Caco-2 (cell line): ENCODE measurements at regions not wholly inside any gene's neighbourhood (a gene's known extent, or its start where the extent isn't known, plus 50 kb on each side); places are given as distances from the start of the nearest gene placed in this dataset.

Experiments used
- BruUV-seq: library from RNA; stranded (reverse); fragments of 400-500 nt; replicated peaks from 2 replicates; lab custom pipeline; 2021; lab: Mats Ljungman, UMichigan
- CTCF ChIA-PET: fragments of 300-600 bp; sonication (Branson Sonifier 250); formaldehyde crosslinking; loops from one replicate; lab custom pipeline; 2022; ENCODE audit warnings: antibody characterized with exemption; lab: Charles Lee
- POLR2A ChIA-PET: fragments of 300-600 bp; sonication (Branson Sonifier 250); formaldehyde crosslinking; loops from one replicate; lab custom pipeline; 2022; ENCODE audit warnings: antibody characterized with exemption; lab: Charles Lee
- DNase-seq, 2 experiments: peaks; one replicate each; pipeline versions ENCODE4 v3.0.0 to v3.0.0-alpha.2; 2020 to 2022
- H3K27me3 ChIP-seq: replicated peaks from 2 replicates; pipeline ENCODE4 v1.6.0; 2011; ENCODE audit warnings: low read length; ENCODE audit not compliant: control insufficient read depth, insufficient read depth
- H3K36me3 ChIP-seq: 2 replicates; pipeline ENCODE4 v1.5.1; 2011; ENCODE audit warnings: low read length; ENCODE audit not compliant: control insufficient read depth, insufficient read depth
- H3K4me1 ChIP-seq: fragments of 250-450 bp; sonication (Bioruptor Pico); 2 replicates; pipeline ENCODE4 v1.5.1; 2020; ENCODE audit warnings: mild to moderate bottlenecking
- H3K4me3 ChIP-seq: 2 replicates; pipeline ENCODE4 v1.5.1; 2011; ENCODE audit warnings: low read depth, mild to moderate bottlenecking, control low read depth, low read length
- H3K9me3 ChIP-seq: fragments of 250-450 bp; sonication (Bioruptor Pico); 2 replicates; pipeline ENCODE4 v1.5.1; 2020; ENCODE audit warnings: mild to moderate bottlenecking, moderate library complexity
- H3K27ac Mint-ChIP-seq: one replicate; pipeline ENCODE4 v1.8.0; 2022; ENCODE audit warnings: mixed read lengths; ENCODE audit not compliant: unreplicated experiment
- H3K27me3 Mint-ChIP-seq: one replicate; pipeline ENCODE4 v1.8.0; 2022; ENCODE audit warnings: mixed read lengths; ENCODE audit not compliant: insufficient read depth, unreplicated experiment
- H3K36me3 Mint-ChIP-seq: one replicate; pipeline ENCODE4 v1.8.0; 2022; ENCODE audit warnings: mild to moderate bottlenecking, mixed read lengths; ENCODE audit not compliant: insufficient read depth, unreplicated experiment
- H3K4me1 Mint-ChIP-seq: one replicate; pipeline ENCODE4 v1.8.0; 2022; ENCODE audit warnings: low read depth, mixed read lengths; ENCODE audit not compliant: unreplicated experiment
- H3K4me3 Mint-ChIP-seq: one replicate; pipeline ENCODE4 v1.8.0; 2022; ENCODE audit warnings: mild to moderate bottlenecking, moderate library complexity, mixed read lengths; ENCODE audit not compliant: unreplicated experiment
- H3K9me3 Mint-ChIP-seq: one replicate; pipeline ENCODE4 v1.8.0; 2022; ENCODE audit warnings: mixed read lengths; ENCODE audit not compliant: unreplicated experiment
- CTCF ChIP-seq, 2 experiments: fragments of 200-600 bp in 1 of 2; IDR thresholded peaks; 1 replicate in 1 of 2; 2 replicates in 1 of 2; pipeline versions ENCODE4 v1.5.1 to v1.8.0; 2011 to 2022; ENCODE audit warnings: antibody characterized with exemption in 1 of 2, control low read depth in 1 of 2, inconsistent platforms in 1 of 2, low read depth in 1 of 2, low read length in 1 of 2, mild to moderate bottlenecking in 1 of 2, moderate library complexity in 1 of 2; ENCODE audit not compliant: insufficient read depth in 1 of 2, severe bottlenecking in 1 of 2, unreplicated experiment in 1 of 2
- intact Hi-C: fragments of 100-400 bp; cut with micrococcal nuclease; formaldehyde crosslinking; loops from one replicate; pipeline ENCODE4 v1.10.0; 2022; ENCODE audit not compliant: unreplicated experiment

- ChIA-PET CTCF (no interaction called here), POLR2A (no interaction called here)
- TF ChIP-seq CTCF (IDR thresholded peaks at IDR 0.05; ENCODE audit: insufficient read depth in 1 of 2, low read depth in 1 of 2, low read length in 1 of 2, severe bottlenecking in 1 of 2, unreplicated experiment in 1 of 2), result no peak
- H3K4me3 Mint-ChIP-seq, result no peak overlapping the region
- Histone ChIP-seq H3K9me3 (no peaks in the 10 kb centered on the region), H3K36me3 (no peaks in the 10 kb centered on the region), H3K4me1 (no peaks in the 10 kb centered on the region), H3K27me3 (no peaks in the 10 kb centered on the region; the same call in 1 of the 2 replicates), H3K4me3 (no peak overlapping the region)
- peaks cover 11% of the 10 kb centered on the region for H3K27me3 Mint-ChIP-seq
- no peaks in the 10 kb centered on the region for H3K4me1 Mint-ChIP-seq
- no peaks in the 10 kb centered on the region for H3K9me3 Mint-ChIP-seq
- no peaks in the 10 kb centered on the region for H3K36me3 Mint-ChIP-seq
- H3K27ac Mint-ChIP-seq, result no peak overlapping the region
- DNase-seq, result no peak
- no TSS peak for BruUV-seq
- intact Hi-C loops, result no loop called here
Measured at GRCh38 chr15:52925130-52925529, 135.0 kb upstream of the ONECUT1 start.

- ChIA-PET CTCF (no interaction called here), POLR2A (no interaction called here)
- BruUV-seq, result no TSS peak
Measured at GRCh38 chr15:52924630-52925029, 134.5 kb upstream of the ONECUT1 start.

GRCh38 chr15:52923626-52924025 is 133.5 kb upstream of the ONECUT1 start:
- ChIA-PET CTCF (no interaction called here), POLR2A (no interaction called here)
- Histone ChIP-seq H3K9me3 (no peaks in the 10 kb centered on the region), H3K27me3 (no peaks in the 10 kb centered on the region; the same call in 1 of the 2 replicates), H3K36me3 (no peaks in the 10 kb centered on the region), H3K4me3 (no peak overlapping the region), H3K4me1 (no peaks in the 10 kb centered on the region)
- no TSS peak for BruUV-seq
- intact Hi-C loops, result no loop called here
- no peak overlapping the region for H3K4me3 Mint-ChIP-seq
- H3K36me3 Mint-ChIP-seq, result no peaks in the 10 kb centered on the region
- H3K4me1 Mint-ChIP-seq, result no peaks in the 10 kb centered on the region
- no peak for TF ChIP-seq CTCF (IDR thresholded peaks at IDR 0.05; ENCODE audit: insufficient read depth in 1 of 2, low read depth in 1 of 2, low read length in 1 of 2, severe bottlenecking in 1 of 2, unreplicated experiment in 1 of 2)
- DNase-seq, result no peak
- no peak overlapping the region for H3K27ac Mint-ChIP-seq
- H3K9me3 Mint-ChIP-seq, result no peaks in the 10 kb centered on the region
- H3K27me3 Mint-ChIP-seq, result peaks cover 16% of the 10 kb centered on the region

More at GRCh38 chr15:52924630-52925029, 134.5 kb upstream of the ONECUT1 start:
- no peaks in the 10 kb centered on the region for H3K36me3 Mint-ChIP-seq
- intact Hi-C loops, result no loop called here
- Histone ChIP-seq H3K4me1 (no peaks in the 10 kb centered on the region), H3K27me3 (no peaks in the 10 kb centered on the region; the same call in 1 of the 2 replicates), H3K4me3 (no peak overlapping the region), H3K9me3 (no peaks in the 10 kb centered on the region), H3K36me3 (no peaks in the 10 kb centered on the region)
- H3K4me1 Mint-ChIP-seq, result no peaks in the 10 kb centered on the region
- peaks cover 12% of the 10 kb centered on the region for H3K27me3 Mint-ChIP-seq
- H3K27ac Mint-ChIP-seq, result no peak overlapping the region
- H3K4me3 Mint-ChIP-seq, result no peak overlapping the region
- no peak for TF ChIP-seq CTCF (IDR thresholded peaks at IDR 0.05; ENCODE audit: insufficient read depth in 1 of 2, low read depth in 1 of 2, low read length in 1 of 2, severe bottlenecking in 1 of 2, unreplicated experiment in 1 of 2)
- no peak for DNase-seq
- no peaks in the 10 kb centered on the region for H3K9me3 Mint-ChIP-seq
